ENCODE measurements at regions not wholly inside any gene's neighbourhood (a gene's known extent, or its start where the extent isn't known, plus 50 kb on each side); places are given as distances from the start of the nearest gene placed in this dataset.

DNA sequence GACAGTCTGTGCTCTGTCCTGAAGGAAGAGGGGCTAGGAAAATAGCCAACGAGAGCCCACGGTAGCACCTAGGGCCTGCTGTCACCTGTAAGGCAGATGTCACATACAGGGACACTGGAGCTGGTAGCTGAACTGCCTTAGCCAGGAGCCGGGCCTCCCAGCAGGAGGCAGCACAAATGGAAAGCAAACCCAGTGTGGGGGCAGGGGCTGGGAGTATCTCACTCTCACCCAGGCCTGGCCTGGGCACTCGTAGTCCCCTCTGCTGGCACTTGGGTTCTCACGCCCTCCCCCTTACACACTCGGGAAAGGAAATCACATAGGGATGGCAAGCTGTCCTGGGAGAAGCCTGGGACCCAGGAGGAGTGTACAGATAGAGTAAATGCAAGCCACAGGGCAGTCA, 173.1 kb upstream of the CHRNA7 start:
- TF ChIP-seq, protein P1, sequence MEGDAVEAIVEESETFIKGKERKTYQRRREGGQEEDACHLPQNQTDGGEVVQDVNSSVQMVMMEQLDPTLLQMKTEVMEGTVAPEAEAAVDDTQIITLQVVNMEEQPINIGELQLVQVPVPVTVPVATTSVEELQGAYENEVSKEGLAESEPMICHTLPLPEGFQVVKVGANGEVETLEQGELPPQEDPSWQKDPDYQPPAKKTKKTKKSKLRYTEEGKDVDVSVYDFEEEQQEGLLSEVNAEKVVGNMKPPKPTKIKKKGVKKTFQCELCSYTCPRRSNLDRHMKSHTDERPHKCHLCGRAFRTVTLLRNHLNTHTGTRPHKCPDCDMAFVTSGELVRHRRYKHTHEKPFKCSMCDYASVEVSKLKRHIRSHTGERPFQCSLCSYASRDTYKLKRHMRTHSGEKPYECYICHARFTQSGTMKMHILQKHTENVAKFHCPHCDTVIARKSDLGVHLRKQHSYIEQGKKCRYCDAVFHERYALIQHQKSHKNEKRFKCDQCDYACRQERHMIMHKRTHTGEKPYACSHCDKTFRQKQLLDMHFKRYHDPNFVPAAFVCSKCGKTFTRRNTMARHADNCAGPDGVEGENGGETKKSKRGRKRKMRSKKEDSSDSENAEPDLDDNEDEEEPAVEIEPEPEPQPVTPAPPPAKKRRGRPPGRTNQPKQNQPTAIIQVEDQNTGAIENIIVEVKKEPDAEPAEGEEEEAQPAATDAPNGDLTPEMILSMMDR (conservative IDR thresholded peaks at IDR 0.05) = peak; percentile 31
- Histone ChIP-seq H3K4me1 (ENCODE audit: control insufficient read depth, insufficient read depth, low read length) (no peaks in the 10 kb centered on the region), H3K9me3 (ENCODE audit: control insufficient read depth, low read length) (peaks cover 8% of the 10 kb centered on the region), H3K27ac (ENCODE audit: low read depth, low read length) (no peak overlapping the region), H3K27me3 (ENCODE audit: control insufficient read depth, insufficient read depth, low read length, poor library complexity, severe bottlenecking) (no peaks in the 10 kb centered on the region), H3K9ac (ENCODE audit: extremely low read depth, low read length, poor library complexity, severe bottlenecking) (no peak overlapping the region), H3K4me3 (ENCODE audit: low read length) (no peak overlapping the region), H3K36me3 (ENCODE audit: control insufficient read depth, insufficient read depth, low read length) (no peaks in the 10 kb centered on the region)
- H3K27ac Mint-ChIP-seq = no peak overlapping the region
- no peaks in the 10 kb centered on the region for H3K36me3 Mint-ChIP-seq (ENCODE audit: low read depth)
- peaks cover 8% of the 10 kb centered on the region for H3K4me1 Mint-ChIP-seq
- no peaks in the 10 kb centered on the region for H3K27me3 Mint-ChIP-seq (ENCODE audit: insufficient read depth)
- peak; percentile 83 for DNase-seq
- no peak overlapping the region for H3K4me3 Mint-ChIP-seq
- WGBS, 2 experiments (ENCODE audit: insufficient coverage in 1 of 2, insufficient read length in 1 of 2) = 82 to 90% methylated on average over 2 to 6 of the region's 6 CpGs
- peaks cover 4% of the 10 kb centered on the region for H3K9me3 Mint-ChIP-seq

DNA sequence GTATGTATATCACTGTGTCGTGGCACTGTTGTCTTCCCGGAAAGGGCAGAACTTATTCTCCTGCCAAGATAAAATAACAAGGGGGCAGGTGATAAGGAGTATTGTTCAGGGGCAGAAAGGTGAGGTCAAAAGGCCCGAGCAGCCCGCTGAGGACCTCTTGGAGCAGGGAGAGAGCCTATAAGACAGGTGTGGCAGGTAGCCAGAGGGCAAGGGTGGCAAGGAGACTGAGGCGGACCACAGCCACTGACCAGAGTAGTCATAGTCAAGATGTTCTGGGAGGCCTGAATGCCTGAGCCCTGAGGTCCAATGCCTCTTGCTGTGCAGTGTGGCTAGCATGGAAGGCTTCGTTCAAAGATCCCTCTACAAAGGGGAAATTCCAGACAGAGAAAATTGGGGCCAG, 172.3 kb upstream of the CHRNA7 start:
- peaks cover 16% of the 10 kb centered on the region for H3K9me3 ChIP-seq (ENCODE audit: control insufficient read depth, low read length)
- peak; percentile 23 for DNase-seq
- H3K4me3 ChIP-seq (ENCODE audit: low read length) = no peak overlapping the region
- TF ChIP-seq, protein P1 (conservative IDR thresholded peaks at IDR 0.05) = no peak
- peaks cover 12% of the 10 kb centered on the region for H3K9me3 Mint-ChIP-seq
- no peaks in the 10 kb centered on the region for H3K4me1 ChIP-seq (ENCODE audit: control insufficient read depth, insufficient read depth, low read length)
- no peak overlapping the region for H3K4me3 Mint-ChIP-seq
- H3K27me3 ChIP-seq (ENCODE audit: control insufficient read depth, insufficient read depth, low read length, poor library complexity, severe bottlenecking) = no peaks in the 10 kb centered on the region
- H3K36me3 ChIP-seq (ENCODE audit: control insufficient read depth, insufficient read depth, low read length) = no peaks in the 10 kb centered on the region
- peaks cover 8% of the 10 kb centered on the region for H3K4me1 Mint-ChIP-seq
- H3K27me3 Mint-ChIP-seq (ENCODE audit: insufficient read depth) = no peaks in the 10 kb centered on the region
- H3K27ac Mint-ChIP-seq = no peak overlapping the region
- no peak overlapping the region for H3K27ac ChIP-seq (ENCODE audit: low read depth, low read length)
- WGBS, 2 experiments (ENCODE audit: insufficient coverage in 1 of 2, insufficient read length in 1 of 2) = 92 to 94% methylated on average over 5 to 6 of the region's 6 CpGs
- peaks cover 2% of the 10 kb centered on the region for H3K36me3 Mint-ChIP-seq (ENCODE audit: low read depth)
- no peak overlapping the region for H3K9ac ChIP-seq (ENCODE audit: extremely low read depth, low read length, poor library complexity, severe bottlenecking)

DNA sequence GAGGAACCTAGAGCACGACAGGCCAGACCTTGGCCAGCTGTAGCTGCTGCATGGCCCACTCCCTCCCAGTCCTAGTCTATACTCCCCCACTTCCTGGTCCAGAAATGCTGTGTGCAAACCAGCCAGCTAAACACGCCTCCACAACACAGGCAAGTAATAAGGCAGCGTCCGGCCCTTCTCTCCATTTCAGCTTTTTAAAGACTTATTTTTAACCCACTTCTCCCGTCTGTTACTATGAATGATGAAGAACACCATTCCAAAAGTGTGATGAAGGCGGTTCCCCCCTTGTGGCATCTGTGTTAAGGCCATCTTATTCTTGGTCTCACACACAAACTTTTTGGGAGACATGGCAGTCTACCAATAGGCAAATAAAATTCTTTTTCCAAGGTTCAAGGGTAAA, 164.1 kb upstream of the CHRNA7 start:
- H3K27ac ChIP-seq (ENCODE audit: low read depth, low read length) = no peak overlapping the region
- no peaks in the 10 kb centered on the region for H3K36me3 ChIP-seq (ENCODE audit: control insufficient read depth, insufficient read depth, low read length)
- H3K27me3 ChIP-seq (ENCODE audit: control insufficient read depth, insufficient read depth, low read length, poor library complexity, severe bottlenecking) = peaks cover 17% of the 10 kb centered on the region
- H3K4me1 ChIP-seq (ENCODE audit: control insufficient read depth, insufficient read depth, low read length) = no peaks in the 10 kb centered on the region
- DNase-seq = no peak
- H3K9ac ChIP-seq (ENCODE audit: extremely low read depth, low read length, poor library complexity, severe bottlenecking) = no peak overlapping the region
- WGBS, 2 experiments (ENCODE audit: insufficient coverage in 1 of 2, insufficient read length in 1 of 2) = 90 to 96% methylated on average over 3 to 6 of the region's 6 CpGs
- peaks cover 25% of the 10 kb centered on the region for H3K9me3 ChIP-seq (ENCODE audit: control insufficient read depth, low read length)
- TF ChIP-seq, protein P1 (conservative IDR thresholded peaks at IDR 0.05) = no peak
- peaks cover 19% of the 10 kb centered on the region for H3K27me3 Mint-ChIP-seq (ENCODE audit: insufficient read depth)
- H3K4me3 ChIP-seq (ENCODE audit: low read length) = no peak overlapping the region
- H3K9me3 Mint-ChIP-seq = peaks cover 26% of the 10 kb centered on the region
- H3K4me3 Mint-ChIP-seq = no peak overlapping the region
- peaks cover 2% of the 10 kb centered on the region for H3K36me3 Mint-ChIP-seq (ENCODE audit: low read depth)
- peaks cover 6% of the 10 kb centered on the region for H3K4me1 Mint-ChIP-seq
- H3K27ac Mint-ChIP-seq = no peak overlapping the region

All from endodermal cell (in vitro differentiated cells).